Embryonic facial prominence (tissue), 1 donor: ENCODE measurements at regions not wholly inside any gene's neighbourhood (a gene's known extent, or its start where the extent isn't known, plus 50 kb on each side); places are given as distances from the start of the nearest gene placed in this dataset.

ENCODE experiments used
- DNase-seq: peaks from one replicate; pipeline ENCODE4 v3.0.0-alpha.2; 2016; ENCODE audit errors: extremely low spot score

DNA sequence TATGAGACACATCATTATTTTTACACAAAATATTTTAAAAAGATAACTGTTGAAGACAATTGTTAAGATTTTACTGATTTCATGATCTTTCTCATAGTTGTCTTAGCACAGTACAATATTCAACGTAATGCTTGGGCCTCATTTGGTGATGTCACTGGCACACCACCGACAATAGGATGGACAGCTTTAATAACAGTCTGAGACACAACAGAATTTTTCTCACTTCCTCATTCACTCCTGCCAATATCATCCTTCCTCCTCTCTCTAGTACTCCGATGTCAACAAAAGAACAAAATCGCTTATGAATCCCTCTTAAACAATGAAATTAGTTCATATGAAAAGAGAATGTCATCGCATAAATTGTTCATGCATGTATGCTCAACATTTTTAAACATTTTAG, 461.9 kb upstream of the CDH7 start:
- DNase-seq, result no peak

DNA sequence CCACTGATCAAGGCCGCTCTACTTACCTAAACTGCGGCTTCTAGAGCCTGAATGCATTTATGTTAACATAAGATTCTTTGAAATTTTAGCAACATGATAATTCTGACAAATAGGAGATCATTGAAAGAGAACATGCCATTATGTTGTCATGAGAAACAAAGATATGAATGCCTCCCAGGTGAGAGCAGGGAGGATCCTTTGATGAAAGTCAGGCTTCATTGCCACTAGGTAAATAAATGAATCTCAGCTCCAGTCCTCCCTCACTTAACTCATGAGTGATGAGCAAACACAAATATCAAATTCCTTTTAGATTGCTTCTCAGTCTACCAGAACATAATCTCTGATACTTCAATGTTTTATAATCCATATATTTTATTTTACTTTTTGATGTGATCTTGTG, 463.2 kb upstream of the CDH7 start:
- no peak for DNase-seq

GRCh38 chr18:65282096-65282495, 468.7 kb upstream of the CDH7 start:
- no peak for DNase-seq

GRCh38 chr18:65279668-65280305, 471.0 kb upstream of the CDH7 start:
- no peak for DNase-seq

- DNase-seq, result no peak
These were observed 471.7 kb upstream of the CDH7 start for GRCh38 chr18:65278939-65279667.

DNA sequence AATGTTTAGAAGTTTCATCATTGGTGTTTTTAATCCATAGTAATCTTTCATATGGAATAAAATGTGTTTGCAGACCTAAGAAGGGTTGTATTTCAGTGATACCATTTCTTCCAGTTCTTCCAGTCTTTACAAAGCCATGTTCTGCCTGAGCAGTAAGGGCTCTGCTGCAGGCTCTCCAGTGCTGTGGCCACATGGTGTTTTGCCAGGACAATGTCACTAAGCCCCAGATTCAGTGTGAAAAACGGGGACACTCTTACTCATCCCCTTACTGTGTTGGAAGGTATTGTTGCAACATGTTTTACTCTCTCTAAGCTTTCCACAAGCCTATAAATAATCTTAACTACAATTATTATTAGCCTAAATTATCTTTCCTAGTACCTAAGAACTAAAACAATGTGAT, 481.4 kb upstream of the CDH7 start:
- no peak for DNase-seq

DNA sequence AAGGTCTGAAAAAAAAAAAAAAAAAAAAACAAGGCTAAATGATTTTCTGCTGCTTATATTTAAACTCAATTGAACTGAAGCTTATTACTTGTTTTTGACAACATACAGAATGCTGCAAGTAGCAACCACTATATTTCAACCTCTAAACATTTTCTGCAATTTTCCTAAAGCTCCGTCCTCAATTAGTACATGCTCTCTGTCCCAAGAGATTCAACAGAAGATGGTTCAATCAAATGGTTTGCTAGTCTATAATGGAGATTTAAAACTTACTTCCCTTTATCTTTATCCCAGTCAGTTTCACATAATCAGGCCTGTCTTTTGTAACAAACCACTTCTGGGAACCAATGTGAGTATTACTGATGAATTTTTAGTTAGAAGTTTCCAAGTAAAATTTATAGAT, 485.1 kb upstream of the CDH7 start:
- no peak for DNase-seq

DNA sequence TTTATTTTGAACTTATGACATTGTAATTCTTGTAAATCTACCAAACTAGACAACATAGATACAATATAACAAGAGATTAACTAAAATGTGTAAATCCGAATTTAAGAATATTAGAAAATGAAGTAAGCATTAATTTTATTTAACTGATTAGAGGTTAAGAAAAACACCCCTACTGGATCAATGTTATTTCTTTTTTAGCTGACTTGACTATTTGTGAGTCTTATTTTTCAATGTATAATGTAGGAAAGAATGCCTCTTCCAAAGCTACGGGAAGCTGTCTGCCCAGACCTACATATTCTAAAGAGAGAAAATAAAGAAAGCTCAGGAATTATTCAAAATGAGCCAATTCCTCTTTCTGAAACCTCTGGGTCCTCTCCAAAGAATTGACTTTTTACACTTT, 490.8 kb upstream of the CDH7 start:
- no peak for DNase-seq

GRCh38 chr18:65259403-65259802, 491.4 kb upstream of the CDH7 start:
- no peak for DNase-seq

- DNase-seq, result no peak
These were observed 493.7 kb upstream of the CDH7 start for GRCh38 chr18:65257149-65257548.

GRCh38 chr18:65255417-65255816, 495.4 kb upstream of the CDH7 start:
- DNase-seq, result no peak

DNA sequence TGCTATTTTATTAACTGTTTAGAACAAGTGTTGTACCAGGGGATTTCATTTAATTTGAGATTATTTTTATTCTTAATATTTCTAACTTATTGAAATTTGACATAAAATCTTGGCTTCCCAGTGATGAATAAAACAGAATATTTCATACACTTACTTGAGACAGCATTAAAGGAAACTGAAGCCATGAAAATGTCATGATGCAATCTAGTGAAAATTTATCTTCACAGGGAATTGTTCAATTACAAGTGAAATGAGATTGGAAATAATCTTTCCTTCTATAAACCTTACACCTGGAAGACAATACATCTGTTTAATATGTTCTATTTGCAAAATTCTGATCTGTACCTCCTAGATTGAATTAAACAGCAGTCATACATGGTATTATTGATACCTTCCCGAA, 511.0 kb upstream of the CDH7 start:
- DNase-seq, result no peak

- no peak for DNase-seq
These were observed 514.7 kb upstream of the CDH7 start for GRCh38 chr18:65235966-65236624.

- DNase-seq, result no peak
These were observed 520.5 kb upstream of the CDH7 start for GRCh38 chr18:65230311-65230710.

GRCh38 chr18:65227970-65228369, 522.8 kb upstream of the CDH7 start:
- DNase-seq, result no peak

DNA sequence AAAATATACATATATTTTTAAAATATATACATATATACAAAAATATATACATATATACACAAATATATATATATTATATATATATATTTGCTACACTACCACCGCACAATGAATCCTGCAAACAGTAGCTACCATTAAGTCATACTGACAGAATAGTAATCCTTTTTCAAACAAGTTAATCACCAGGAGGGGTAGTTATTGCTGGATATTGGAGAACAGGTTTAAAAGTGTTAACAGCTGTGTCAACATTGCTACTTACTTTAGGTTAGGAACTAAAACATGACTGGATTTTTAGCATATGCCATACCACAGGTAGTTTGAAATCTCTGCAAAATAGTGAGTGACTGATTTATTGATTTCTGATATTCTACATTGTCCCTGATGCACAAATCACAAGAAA, 529.1 kb upstream of the CDH7 start:
- DNase-seq, result no peak

DNA sequence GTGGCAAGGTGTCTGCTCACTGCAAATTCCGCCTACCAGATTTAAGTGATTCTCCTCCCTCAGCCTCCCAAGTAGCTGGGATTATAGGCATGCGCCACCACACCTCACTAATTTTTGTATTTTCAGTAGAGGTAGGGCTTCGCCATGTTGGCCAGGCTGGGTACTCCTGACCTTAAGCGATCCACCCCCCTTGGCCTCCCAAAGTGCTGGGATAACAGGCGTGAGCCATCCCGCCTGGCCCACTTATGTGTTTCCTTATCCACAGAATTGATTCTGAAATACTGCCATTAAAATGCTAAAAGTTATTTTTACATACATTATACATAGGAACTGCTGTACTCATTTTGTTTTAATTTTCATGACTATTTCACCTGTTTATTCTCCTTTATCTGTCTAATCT, 529.7 kb upstream of the CDH7 start:
- DNase-seq, result no peak

GRCh38 chr18:65215865-65216466, 534.8 kb upstream of the CDH7 start:
- DNase-seq, result no peak

- no peak for DNase-seq
These were observed 536.4 kb upstream of the CDH7 start for GRCh38 chr18:65214456-65214855.

- DNase-seq, result no peak
These were observed 544.1 kb upstream of the CDH7 start for GRCh38 chr18:65206551-65207260.

DNA sequence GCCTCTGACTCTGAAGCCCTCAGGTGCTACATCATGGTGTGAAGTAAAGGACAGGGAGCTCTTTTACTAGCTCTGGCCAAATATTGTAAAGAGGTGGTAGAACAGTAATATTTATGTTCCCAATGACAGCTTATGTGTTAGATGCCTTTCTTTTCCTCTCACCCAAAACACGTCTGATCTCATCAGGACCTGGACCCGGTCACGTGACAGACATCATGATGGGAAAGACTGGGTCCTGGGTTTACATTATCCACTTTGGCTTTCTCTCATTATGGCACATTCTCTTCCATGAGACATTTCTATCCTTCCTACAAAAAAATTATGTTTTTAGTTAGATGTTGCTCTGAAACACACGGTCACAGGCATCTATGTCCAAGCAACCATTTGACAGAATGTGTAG, 548.7 kb upstream of the CDH7 start:
- DNase-seq, result no peak

DNA sequence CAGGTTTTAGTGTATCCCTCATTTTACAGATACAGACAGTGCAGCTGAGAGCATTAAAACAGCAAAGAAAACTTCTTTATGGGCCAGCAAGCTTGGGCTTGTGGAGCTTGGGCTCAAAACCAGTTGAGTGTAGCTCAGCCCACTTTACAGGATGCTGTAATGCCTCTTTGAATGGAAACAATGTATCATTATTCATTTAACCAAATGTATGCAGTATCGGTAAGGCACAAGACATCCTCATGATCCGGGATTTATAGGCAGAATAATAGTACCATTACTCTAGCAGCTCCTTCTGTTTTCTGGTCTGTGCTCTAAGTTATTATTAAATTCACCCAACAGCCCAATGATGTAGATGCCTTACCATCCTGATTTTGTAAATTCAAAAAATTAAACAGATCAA, 575.1 kb upstream of the CDH7 start:
- DNase-seq, result no peak
